SK-N-SH (cell line): ENCODE measurements at regions not wholly inside any gene's neighbourhood (a gene's known extent, or its start where the extent isn't known, plus 50 kb on each side); places are given as distances from the start of the nearest gene placed in this dataset.

Experiments
- CTCF ChIA-PET: fragments of 300-600, 350-600 bp; formaldehyde crosslinking; extraction: SDS; loops from one replicate; lab custom pipeline; 2021; lab: Yijun Ruan, JAX
- POLR2A ChIA-PET: fragments of 350-600 bp; sonication (Branson Sonifier 250); formaldehyde crosslinking; extraction: SDS; loops from one replicate; lab custom pipeline; 2020; ENCODE audit warnings: antibody characterized with exemption, inconsistent platforms; lab: Yijun Ruan, JAX
- DNase-seq: peaks from one replicate; pipeline ENCODE4 v3.0.0; 2012
- H2AFZ ChIP-seq: fragments of 200-600 bp; sonication (generic); 2 replicates; pipeline ENCODE4 v1.8.1; 2016; ENCODE audit warnings: antibody characterized with exemption, mild to moderate bottlenecking, low read depth
- H3F3A ChIP-seq: fragments of 200-600 bp; sonication (generic); replicated peaks from 2 replicates; pipeline ENCODE3; 2016; ENCODE audit warnings: antibody characterized with exemption, mild to moderate bottlenecking; ENCODE audit not compliant: insufficient read depth
- H3K27ac ChIP-seq, 2 experiments: fragments of 200-500 bp in 1 of 2; fragments of 200-600 bp in 1 of 2; sonication (Bioruptor generic) in 1 of 2; sonication (generic), shearing (Covaris generic) in 1 of 2; 2 replicates each; pipeline versions ENCODE4 v1.5.1 to v1.6.1; 2014 to 2016; ENCODE audit warnings: low read depth in 2 of 2, inconsistent platforms in 1 of 2, low read length in 1 of 2, mild to moderate bottlenecking in 1 of 2, mixed read lengths in 1 of 2
- H3K27me3 ChIP-seq: fragments of 200-600 bp; sonication (generic), shearing (Covaris generic); 2 replicates; pipeline ENCODE4 v1.6.1; 2016; ENCODE audit warnings: mixed run types; ENCODE audit not compliant: insufficient read depth
- H3K36me3 ChIP-seq, 2 experiments: fragments of 200-500 bp in 1 of 2; fragments of 200-600 bp in 1 of 2; sonication (Bioruptor generic) in 1 of 2; sonication (generic) in 1 of 2; replicated peaks in 1 of 2; 2 replicates each; pipeline versions ENCODE3 to v1.5.1; 2014 to 2016; ENCODE audit warnings: low read length in 1 of 2, mild to moderate bottlenecking in 1 of 2; ENCODE audit not compliant: insufficient read depth in 2 of 2, control insufficient read depth in 1 of 2
- H3K4me1 ChIP-seq, 2 experiments: fragments of 200-500 bp in 1 of 2; fragments of 200-600 bp in 1 of 2; sonication (Bioruptor generic) in 1 of 2; sonication (generic), shearing (Covaris generic) in 1 of 2; 2 replicates each; pipeline versions ENCODE4 v1.5.1 to v1.6.1; 2014 to 2016; ENCODE audit warnings: low read depth in 1 of 2, low read length in 1 of 2, mixed run types in 1 of 2; ENCODE audit not compliant: insufficient read depth in 2 of 2, control insufficient read depth in 1 of 2
- H3K4me2 ChIP-seq: fragments of 200-600 bp; sonication (generic), shearing (Covaris generic); 2 replicates; pipeline ENCODE4 v1.6.1; 2017; ENCODE audit warnings: mixed run types
- H3K4me3 ChIP-seq, 2 experiments: fragments of 200-500 bp in 1 of 2; fragments of 200-600 bp in 1 of 2; sonication (Bioruptor generic) in 1 of 2; sonication (generic), shearing (Covaris generic) in 1 of 2; 2 replicates each; pipeline versions ENCODE4 v1.5.1 to v1.8.1; 2014 to 2016; ENCODE audit warnings: low read depth in 2 of 2, inconsistent platforms in 1 of 2, low read length in 1 of 2, mild to moderate bottlenecking in 1 of 2, mixed read lengths in 1 of 2, moderate library complexity in 1 of 2
- H3K79me2 ChIP-seq: fragments of 200-600 bp; sonication (generic); 2 replicates; pipeline ENCODE4 v1.8.1; 2017; ENCODE audit warnings: mild to moderate bottlenecking; ENCODE audit not compliant: insufficient read depth
- H3K9ac ChIP-seq: fragments of 200-600 bp; sonication (generic); 2 replicates; pipeline ENCODE4 v1.6.1; 2017; ENCODE audit warnings: mixed run types
- H3K9me2 ChIP-seq: fragments of 200-600 bp; sonication (generic); 2 replicates; pipeline ENCODE4 v1.6.1; 2017; ENCODE audit warnings: mixed run types
- H3K9me3 ChIP-seq: fragments of 200-600 bp; sonication (generic); 2 replicates; pipeline ENCODE4 v1.6.1; 2017; ENCODE audit warnings: mixed run types, mild to moderate bottlenecking, moderate library complexity
- H4K20me1 ChIP-seq: fragments of 200-600 bp; sonication (generic); 2 replicates; pipeline ENCODE4 v1.6.1; 2017; ENCODE audit warnings: mild to moderate bottlenecking, mixed run types; ENCODE audit not compliant: insufficient read depth
- CHD2 ChIP-seq: fragments of 150-350 bp; IDR thresholded peaks from 2 replicates; pipeline ENCODE4 v1.6.1; 2018; ENCODE audit warnings: low read length; ENCODE audit not compliant: partially characterized antibody
- ELF1 ChIP-seq: IDR thresholded peaks from 2 replicates; pipeline ENCODE4 v1.4.0; 2012
- EZH2phosphoT487 ChIP-seq: fragments of 200-600 bp; sonication (generic); IDR thresholded peaks from 2 replicates; pipeline ENCODE4 v1.6.1; 2017; ENCODE audit warnings: low read depth, mixed run types, mild to moderate bottlenecking, antibody characterized with exemption, moderate library complexity, borderline replicate concordance
- FOSL2 ChIP-seq: IDR thresholded peaks from 2 replicates; pipeline ENCODE4 v1.4.0; 2012; ENCODE audit warnings: low read depth, mild to moderate bottlenecking, moderate library complexity, borderline replicate concordance
- FOXJ3 ChIP-seq: sonication (generic); formaldehyde crosslinking; IDR thresholded peaks from 2 replicates; pipeline ENCODE4 v1.5.1; 2020; ENCODE audit warnings: mild to moderate bottlenecking, missing genetic modification reagents
- GATA2 ChIP-seq: sonication (generic); formaldehyde crosslinking; IDR thresholded peaks from 2 replicates; pipeline ENCODE4 v1.5.0; 2020; ENCODE audit warnings: mild to moderate bottlenecking, missing genetic modification reagents
- NRF1 ChIP-seq: IDR thresholded peaks from 2 replicates; pipeline ENCODE4 v1.6.1; 2012; ENCODE audit warnings: low read depth, mild to moderate bottlenecking, low read length
- POLR2AphosphoS5 ChIP-seq: IDR thresholded peaks from 2 replicates; pipeline ENCODE4 v1.6.1; 2012; ENCODE audit warnings: low read depth, low read length
- RFX5 ChIP-seq: IDR thresholded peaks from 2 replicates; pipeline ENCODE4 v1.6.1; 2012; ENCODE audit warnings: mild to moderate bottlenecking, improper control_type of control experiment, low read length
- SIN3A ChIP-seq: IDR thresholded peaks from 2 replicates; pipeline ENCODE4 v1.6.1; 2012; ENCODE audit warnings: low read depth, mild to moderate bottlenecking, low read length, moderate library complexity, borderline replicate concordance
- TEAD4 ChIP-seq: IDR thresholded peaks from 2 replicates; pipeline ENCODE4 v1.4.0; 2012; ENCODE audit warnings: mild to moderate bottlenecking, borderline replicate concordance; ENCODE audit not compliant: insufficient read depth
- WGBS: methylation state at CpG from one replicate; pipeline ENCODE4 v1.1.6; 2017; ENCODE audit warnings: low lambda C conversion rate; 5-methylcytosine and 5-hydroxymethylcytosine counted together
- TF ChIP-seq, protein P1 (sequence below): IDR thresholded peaks from 2 replicates; pipeline ENCODE4; 2012
- TF ChIP-seq, protein P2 (sequence below): IDR thresholded peaks from 2 replicates; pipeline ENCODE4 v1.4.0; 2012; ENCODE audit warnings: low read depth, borderline replicate concordance
- TF ChIP-seq, protein P3 (sequence below): fragments of 200-600 bp; sonication (generic); IDR thresholded peaks from 2 replicates; pipeline ENCODE4 v1.6.1; 2017; ENCODE audit warnings: antibody characterized with exemption, mild to moderate bottlenecking, moderate library complexity

DNA sequence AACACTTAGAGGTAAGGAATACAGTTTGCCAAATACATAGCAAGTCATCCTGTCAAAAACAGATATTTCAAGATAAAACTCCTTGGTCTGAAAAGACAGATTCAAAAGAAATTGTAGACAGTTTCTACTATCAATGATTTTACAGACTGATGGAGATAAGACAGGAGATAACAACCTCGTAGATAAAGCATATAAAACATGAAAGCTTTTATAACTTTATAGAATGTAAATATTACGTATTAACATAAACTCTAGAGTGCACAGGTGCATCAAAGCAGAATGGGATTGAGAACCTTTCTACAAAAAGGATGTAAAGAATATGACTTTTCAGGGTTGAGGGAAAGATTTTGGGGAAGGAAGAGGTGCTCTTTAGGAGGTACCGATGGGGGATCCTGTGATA is 158.0 kb upstream of the CENPW start:
- Histone ChIP-seq H3K4me3 (no peak overlapping the region), H2AFZ (no peak overlapping the region), H3K27ac (no peak overlapping the region), H3K4me2 (no peak overlapping the region), H3K9me3 (peaks cover 4% of the 10 kb centered on the region), H3K36me3 (no peaks in the 10 kb centered on the region), H3K79me2 (no peaks in the 10 kb centered on the region), H4K20me1 (no peaks in the 10 kb centered on the region), H3K4me1 (no peaks in the 10 kb centered on the region), H3K9me2 (no peaks in the 10 kb centered on the region)
- WGBS, result 91% methylated on average over 3 of the region's 3 CpGs
- DNase-seq, result no peak
- TF ChIP-seq, protein P1, sequence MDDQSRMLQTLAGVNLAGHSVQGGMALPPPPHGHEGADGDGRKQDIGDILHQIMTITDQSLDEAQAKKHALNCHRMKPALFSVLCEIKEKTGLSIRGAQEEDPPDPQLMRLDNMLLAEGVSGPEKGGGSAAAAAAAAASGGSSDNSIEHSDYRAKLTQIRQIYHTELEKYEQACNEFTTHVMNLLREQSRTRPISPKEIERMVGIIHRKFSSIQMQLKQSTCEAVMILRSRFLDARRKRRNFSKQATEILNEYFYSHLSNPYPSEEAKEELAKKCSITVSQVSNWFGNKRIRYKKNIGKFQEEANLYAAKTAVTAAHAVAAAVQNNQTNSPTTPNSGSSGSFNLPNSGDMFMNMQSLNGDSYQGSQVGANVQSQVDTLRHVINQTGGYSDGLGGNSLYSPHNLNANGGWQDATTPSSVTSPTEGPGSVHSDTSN, result no peak
- no peak for TF ChIP-seq NRF1
- TF ChIP-seq EZH2phosphoT487, result no peak
- no peak for TF ChIP-seq GATA2
- no peak for TF ChIP-seq ELF1
- no peak for TF ChIP-seq TEAD4
- TF ChIP-seq, protein P2, sequence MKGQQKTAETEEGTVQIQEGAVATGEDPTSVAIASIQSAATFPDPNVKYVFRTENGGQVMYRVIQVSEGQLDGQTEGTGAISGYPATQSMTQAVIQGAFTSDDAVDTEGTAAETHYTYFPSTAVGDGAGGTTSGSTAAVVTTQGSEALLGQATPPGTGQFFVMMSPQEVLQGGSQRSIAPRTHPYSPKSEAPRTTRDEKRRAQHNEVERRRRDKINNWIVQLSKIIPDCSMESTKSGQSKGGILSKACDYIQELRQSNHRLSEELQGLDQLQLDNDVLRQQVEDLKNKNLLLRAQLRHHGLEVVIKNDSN, result no peak
- TF ChIP-seq, all 33 proteins: peak for 0
- Histone ChIP-seq H3K27me3 (no peaks in the 10 kb centered on the region; the same call in 1 of the 2 replicates), H3F3A (peaks cover 5% of the 10 kb centered on the region), H3K9ac (no peak overlapping the region)
- CTCF ChIA-PET, result interaction anchor here (1.2 kb wide), 1 partner anchor 26 kb away, joined by 3 read pairs; no protein-coding TSS in a partner anchor
- POLR2A ChIA-PET, result no interaction called here

DNA sequence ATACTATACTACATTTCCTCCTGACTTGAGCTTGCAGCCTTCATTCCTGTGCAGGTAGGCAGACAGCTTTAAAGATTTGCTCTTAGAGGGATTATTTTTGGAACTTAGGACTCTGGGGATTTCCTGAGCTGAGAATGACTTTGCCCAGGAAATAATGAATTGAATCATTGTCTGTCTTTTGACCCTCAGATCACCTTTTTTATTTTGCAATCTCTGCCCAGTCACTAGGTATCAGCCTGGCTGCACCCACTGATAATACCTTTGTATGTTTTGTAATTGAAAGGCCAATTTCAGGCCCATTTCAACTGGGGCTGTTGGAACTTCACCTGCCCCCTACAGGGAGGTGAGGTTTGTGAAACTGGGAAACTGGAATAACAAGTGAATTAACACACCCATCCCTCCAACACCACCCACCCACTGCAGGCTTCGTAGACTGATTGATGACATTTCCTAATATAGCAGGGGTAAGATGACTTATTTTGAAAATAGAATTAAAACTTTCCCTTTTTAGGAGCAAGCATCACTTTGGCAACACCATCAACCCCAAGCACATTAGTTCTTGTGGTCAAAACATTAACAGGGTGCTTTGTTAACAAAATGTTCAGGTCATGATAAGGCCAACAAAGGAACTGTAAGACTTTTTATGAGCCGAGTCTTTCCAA is 157.1 kb upstream of the CENPW start:
- no peak overlapping the region for H2AFZ ChIP-seq
- H3K4me1 ChIP-seq, result no peaks in the 10 kb centered on the region; a peak in 1 of 4 replicates
- H3K79me2 ChIP-seq, result no peaks in the 10 kb centered on the region
- H3F3A ChIP-seq, result peaks cover 9% of the 10 kb centered on the region
- TF ChIP-seq RFX5, result no peak
- no peak for TF ChIP-seq CHD2
- no peaks in the 10 kb centered on the region for H3K36me3 ChIP-seq
- no peaks in the 10 kb centered on the region; the same call in 1 of the 2 replicates for H3K27me3 ChIP-seq
- H3K4me2 ChIP-seq, result no peak overlapping the region
- H3K9me3 ChIP-seq, result peaks cover 13% of the 10 kb centered on the region
- no peak overlapping the region for H3K4me3 ChIP-seq
- ChIA-PET POLR2A (no interaction called here), CTCF (interaction anchor here (1.2 kb wide), 1 partner anchor 25 kb away, joined by 3 read pairs; no protein-coding TSS in a partner anchor)
- no peak overlapping the region for H3K9ac ChIP-seq
- no peaks in the 10 kb centered on the region for H4K20me1 ChIP-seq
- H3K9me2 ChIP-seq, result 0 out of 2 replicates have a peak, but pooled peaks cover 2% of the 10 kb centered on the region
- DNase-seq, result no peak
- H3K27ac ChIP-seq, result no peak overlapping the region
- WGBS, result 91% methylated on average over 2 of the region's 2 CpGs

DNA sequence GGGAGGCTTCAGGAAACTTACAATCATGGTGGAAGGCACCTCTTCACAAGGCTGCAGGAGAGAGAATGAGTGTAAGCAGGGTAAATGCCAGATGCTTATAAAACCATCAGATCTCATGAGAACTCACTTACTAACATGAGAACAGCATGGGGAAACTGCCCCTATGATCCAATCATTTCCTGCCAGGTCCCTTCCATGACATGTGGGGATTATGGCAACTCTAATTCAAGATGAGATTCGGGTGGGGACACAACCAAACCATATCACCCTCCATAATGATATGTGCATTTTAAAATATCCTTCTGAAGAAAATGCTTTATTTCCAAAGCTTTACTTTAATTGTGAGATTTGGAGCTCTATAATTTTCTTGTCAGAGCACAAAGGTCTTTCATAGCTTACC is 154.1 kb upstream of the CENPW start:
- Histone ChIP-seq H3K9ac (no peak overlapping the region), H3K9me2 (0 out of 2 replicates have a peak, but pooled peaks cover 2% of the 10 kb centered on the region), H2AFZ (no peak overlapping the region), H3K4me2 (no peak overlapping the region), H3K4me3 (no peak overlapping the region), H3K79me2 (no peaks in the 10 kb centered on the region), H3K27ac (no peak overlapping the region), H3K9me3 (peaks cover 16% of the 10 kb centered on the region), H4K20me1 (no peaks in the 10 kb centered on the region), H3K4me1 (no peaks in the 10 kb centered on the region; a peak in 1 of 4 replicates), H3F3A (peaks cover 18% of the 10 kb centered on the region), H3K27me3 (no peaks in the 10 kb centered on the region), H3K36me3 (no peaks in the 10 kb centered on the region)
- ChIA-PET CTCF (no interaction called here), POLR2A (no interaction called here)
- no CpG with 5 or more reads among the region's 1 CpG for WGBS
- TF ChIP-seq, protein P3, sequence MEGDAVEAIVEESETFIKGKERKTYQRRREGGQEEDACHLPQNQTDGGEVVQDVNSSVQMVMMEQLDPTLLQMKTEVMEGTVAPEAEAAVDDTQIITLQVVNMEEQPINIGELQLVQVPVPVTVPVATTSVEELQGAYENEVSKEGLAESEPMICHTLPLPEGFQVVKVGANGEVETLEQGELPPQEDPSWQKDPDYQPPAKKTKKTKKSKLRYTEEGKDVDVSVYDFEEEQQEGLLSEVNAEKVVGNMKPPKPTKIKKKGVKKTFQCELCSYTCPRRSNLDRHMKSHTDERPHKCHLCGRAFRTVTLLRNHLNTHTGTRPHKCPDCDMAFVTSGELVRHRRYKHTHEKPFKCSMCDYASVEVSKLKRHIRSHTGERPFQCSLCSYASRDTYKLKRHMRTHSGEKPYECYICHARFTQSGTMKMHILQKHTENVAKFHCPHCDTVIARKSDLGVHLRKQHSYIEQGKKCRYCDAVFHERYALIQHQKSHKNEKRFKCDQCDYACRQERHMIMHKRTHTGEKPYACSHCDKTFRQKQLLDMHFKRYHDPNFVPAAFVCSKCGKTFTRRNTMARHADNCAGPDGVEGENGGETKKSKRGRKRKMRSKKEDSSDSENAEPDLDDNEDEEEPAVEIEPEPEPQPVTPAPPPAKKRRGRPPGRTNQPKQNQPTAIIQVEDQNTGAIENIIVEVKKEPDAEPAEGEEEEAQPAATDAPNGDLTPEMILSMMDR, result no peak
- TF ChIP-seq FOSL2, result no peak
- no peak for TF ChIP-seq POLR2AphosphoS5
- TF ChIP-seq, protein P2, result no peak
- no peak for TF ChIP-seq FOXJ3 (CRISPR knock-in tag)
- no peak for TF ChIP-seq SIN3A
- TF ChIP-seq TEAD4, result no peak
- no peak for DNase-seq
